GM21381 (cell line): ENCODE measurements at regions not wholly inside any gene's neighbourhood (a gene's known extent, or its start where the extent isn't known, plus 50 kb on each side); places are given as distances from the start of the nearest gene placed in this dataset.
A peak's percentile ranks its signal among the peaks of the same experiment; 100 is the strongest.

ENCODE experiments used
- ATAC-seq: cut with Tn5 transposase; IDR thresholded peaks from one replicate; pipeline ENCODE4 v1.9.1; 2021; ENCODE audit warnings: mild to moderate bottlenecking, moderate library complexity; ENCODE audit not compliant: unreplicated experiment

GRCh38 chr6:91501930-91502329, 915.1 kb upstream of the MAP3K7 start:
- ATAC-seq: no peak

GRCh38 chr6:91500689-91501303, 913.9 kb upstream of the MAP3K7 start:
- ATAC-seq: no peak

- no peak for ATAC-seq
Measured at GRCh38 chr6:91498576-91498975, 911.7 kb upstream of the MAP3K7 start.

- no peak for ATAC-seq
Measured at GRCh38 chr6:91497770-91498169, 910.9 kb upstream of the MAP3K7 start.

DNA sequence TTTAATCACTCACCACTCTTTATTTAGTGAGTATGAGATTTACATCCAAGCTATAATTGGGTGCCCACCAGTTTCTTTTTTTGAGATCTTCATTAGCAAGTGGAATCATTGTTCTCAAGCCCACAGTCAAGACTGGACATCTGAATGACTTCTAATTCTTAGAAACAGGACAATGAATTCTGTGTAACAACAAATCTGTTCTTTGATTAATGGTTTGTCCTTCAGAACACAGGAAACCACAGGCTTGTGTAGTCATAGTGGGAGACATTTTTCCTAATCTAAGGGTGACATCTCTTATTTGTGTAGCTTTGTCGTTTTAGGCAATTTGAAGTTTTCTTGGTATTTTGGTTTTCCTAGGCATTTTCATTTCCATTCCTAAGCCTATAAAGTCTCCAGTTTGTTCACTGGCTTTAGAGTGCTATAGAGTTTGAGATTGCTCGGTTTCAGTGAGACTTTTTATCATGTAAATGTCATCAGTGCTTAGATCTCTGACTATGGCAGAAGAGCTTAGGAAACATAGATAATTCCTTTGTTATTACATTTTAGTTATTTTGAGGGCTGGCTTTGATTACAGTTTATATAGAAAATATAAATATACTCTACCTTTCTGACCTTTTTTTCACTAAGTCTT, 903.9 kb upstream of the MAP3K7 start:
- ATAC-seq: no peak

DNA sequence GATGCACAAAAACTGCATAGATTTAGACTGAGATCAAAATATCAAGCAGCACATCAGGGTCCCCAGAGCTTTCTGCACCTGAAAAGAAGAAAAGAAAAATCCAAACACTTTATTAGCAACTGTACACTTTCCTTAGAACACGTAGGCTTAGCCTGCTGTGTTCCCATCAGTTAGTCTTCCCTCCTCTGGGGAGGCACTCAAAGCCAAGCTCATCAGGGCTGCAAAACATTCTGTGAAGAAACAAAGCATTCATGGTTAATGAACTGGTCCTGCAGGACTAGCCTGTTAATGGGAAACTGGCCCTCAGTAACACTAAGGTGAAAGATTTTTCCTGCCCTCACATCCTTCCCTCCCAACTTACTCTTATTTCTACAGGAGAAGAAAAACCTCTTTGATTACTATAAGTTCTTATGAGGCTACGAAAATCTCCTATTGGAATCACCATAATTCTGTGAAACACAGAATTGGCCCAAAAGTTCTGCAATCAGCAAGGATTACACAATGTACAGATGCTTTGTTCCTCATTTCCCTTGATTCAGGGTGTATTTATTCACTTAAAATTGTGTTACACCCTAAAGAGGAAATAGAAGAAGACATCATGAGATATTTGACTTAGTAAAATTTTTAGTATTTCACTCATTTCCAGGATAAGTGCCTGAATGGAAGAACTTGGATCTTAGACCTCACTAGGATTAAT, 901.0 kb upstream of the MAP3K7 start:
- no peak for ATAC-seq

DNA sequence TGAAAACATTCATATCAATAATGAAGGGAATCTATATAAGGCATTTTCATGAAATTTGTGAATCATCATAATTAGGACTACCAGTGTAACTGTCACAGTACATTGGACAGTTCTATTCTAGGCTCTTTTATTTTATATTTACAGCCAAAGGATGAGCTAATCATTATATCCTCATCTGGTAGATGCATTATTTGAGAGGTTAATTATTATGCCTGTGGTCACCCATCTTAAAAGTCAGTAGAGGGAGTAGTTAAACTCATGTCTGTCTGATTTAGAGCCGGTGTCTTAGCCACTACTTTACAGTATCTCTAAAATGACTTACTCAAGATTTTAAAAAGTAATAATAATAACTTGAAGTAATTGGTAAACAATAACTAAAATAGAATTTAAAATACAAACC, 899.3 kb upstream of the MAP3K7 start:
- no peak for ATAC-seq

DNA sequence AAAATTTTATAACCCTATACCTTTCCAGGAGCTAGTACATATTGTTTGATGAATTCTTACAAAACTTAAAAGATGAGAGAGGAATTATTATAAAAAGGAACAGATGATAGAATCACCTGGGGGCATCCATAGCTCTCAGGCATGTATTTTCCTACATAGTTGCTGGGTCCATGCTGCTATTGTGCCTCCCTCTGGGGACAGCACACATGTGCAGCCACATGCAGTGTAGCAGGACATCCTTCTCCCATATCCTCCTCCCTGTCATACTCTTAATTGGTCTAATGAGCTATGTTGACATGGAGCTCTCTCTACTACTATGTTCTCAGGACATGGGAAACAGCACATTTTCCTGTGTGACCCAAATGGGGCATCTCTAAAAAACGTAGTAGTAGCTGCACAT, 898.2 kb upstream of the MAP3K7 start:
- no peak for ATAC-seq

- peak; percentile 39 for ATAC-seq
Measured at GRCh38 chr6:91483415-91484105, 896.7 kb upstream of the MAP3K7 start.

DNA sequence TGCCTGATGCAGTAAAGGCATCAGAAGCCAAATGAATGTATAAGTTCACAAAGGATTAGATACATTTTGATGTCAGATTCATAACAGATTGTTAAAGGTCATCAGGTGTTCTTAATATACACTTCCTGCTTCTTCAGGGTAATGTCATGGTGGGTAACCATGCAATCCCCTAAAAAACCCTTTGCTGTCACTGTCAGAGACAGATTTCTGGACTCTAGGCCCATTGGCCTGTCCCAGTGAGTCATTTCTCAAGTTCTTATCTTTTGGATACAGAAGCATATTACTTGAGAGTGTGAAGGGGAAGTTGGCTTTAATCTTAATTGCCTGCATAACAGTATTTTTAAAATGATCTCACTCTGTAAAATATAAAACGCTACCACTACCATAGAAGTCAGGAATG, 895.6 kb upstream of the MAP3K7 start:
- peak; percentile 65 for ATAC-seq

- no peak for ATAC-seq
Measured at GRCh38 chr6:91480402-91480801, 893.5 kb upstream of the MAP3K7 start.

- ATAC-seq: no peak
Measured at GRCh38 chr6:91477688-91478087, 890.8 kb upstream of the MAP3K7 start.

- ATAC-seq: no peak
Measured at GRCh38 chr6:91476000-91476399, 889.1 kb upstream of the MAP3K7 start.

DNA sequence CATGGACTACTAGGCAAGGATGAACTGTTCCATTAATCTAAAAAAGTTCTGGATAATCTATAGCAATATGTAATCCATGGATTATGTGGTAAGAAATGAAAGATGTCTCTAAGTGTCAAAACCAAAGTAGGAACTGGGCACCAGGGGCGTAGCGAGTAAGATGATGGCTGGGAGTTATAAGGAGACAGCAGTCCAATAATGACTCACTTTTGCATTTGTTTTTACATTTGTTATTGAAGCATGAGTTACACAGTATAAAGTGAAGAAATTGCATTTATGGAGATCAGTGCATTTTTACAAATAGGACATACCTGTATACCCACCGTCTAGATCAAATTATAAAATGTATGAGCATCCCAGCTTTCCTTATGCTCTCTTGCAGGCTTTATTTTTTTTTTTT, 878.5 kb upstream of the MAP3K7 start:
- no peak for ATAC-seq

GRCh38 chr6:91464718-91465117, 877.8 kb upstream of the MAP3K7 start:
- ATAC-seq: no peak

DNA sequence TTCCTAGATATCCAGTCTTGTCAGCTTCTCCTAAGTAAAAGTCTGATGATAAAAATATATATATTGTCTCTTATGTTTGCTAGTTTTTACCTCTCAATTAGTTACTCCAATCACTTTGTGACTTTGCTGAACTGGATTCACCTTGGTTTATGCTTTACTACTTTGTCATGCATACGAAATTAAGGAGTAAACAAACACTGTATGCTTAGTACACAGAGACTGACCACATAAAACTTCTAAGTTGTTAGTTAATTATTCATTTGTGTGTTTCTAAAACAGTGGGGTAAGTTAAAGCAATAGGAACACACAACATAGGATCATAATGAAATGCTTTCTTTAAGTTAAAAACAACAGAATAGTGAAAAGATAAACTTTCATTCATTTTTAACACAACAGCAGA, 877.3 kb upstream of the MAP3K7 start:
- no peak for ATAC-seq

DNA sequence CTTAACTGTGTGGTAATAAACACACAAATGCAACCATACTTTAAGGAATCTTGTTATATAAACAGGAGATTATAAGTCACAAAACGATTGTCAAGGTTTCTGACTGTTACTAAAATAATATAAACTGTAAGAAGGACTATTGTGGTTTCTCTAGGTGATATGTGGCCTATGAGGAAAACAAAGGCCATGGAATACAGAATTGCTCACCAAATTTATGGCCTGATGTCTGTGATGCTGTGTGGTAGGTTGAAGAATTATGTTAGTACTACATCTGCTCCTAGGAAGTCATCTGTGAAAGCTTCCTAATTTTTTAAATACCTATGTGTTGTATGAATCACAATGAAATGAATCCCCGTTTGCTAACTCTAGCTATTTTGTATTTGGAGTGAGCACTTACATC, 875.4 kb upstream of the MAP3K7 start:
- ATAC-seq: no peak

GRCh38 chr6:91453224-91453878, 866.5 kb upstream of the MAP3K7 start:
- no peak for ATAC-seq

DNA sequence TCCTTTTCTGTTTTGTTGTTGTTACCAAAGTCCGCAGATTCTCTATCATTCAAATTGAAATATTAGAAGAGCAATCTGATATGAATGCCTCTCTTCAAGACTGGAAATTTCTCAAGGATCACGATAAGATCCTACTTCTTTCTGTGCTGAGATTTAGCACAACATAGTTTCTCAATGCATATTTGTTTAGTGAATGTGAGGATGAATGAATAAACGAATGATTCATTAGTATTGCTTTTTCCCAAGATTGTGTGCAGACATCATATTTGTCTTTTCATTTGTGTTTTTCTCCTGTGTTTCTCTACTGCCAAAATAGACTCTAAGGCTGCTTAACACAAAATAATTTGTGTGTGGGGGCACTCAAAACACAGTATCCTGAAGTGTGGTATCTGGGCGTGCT, 862.7 kb upstream of the MAP3K7 start:
- ATAC-seq: no peak

GRCh38 chr6:91447530-91448254, 860.8 kb upstream of the MAP3K7 start:
- no peak for ATAC-seq

DNA sequence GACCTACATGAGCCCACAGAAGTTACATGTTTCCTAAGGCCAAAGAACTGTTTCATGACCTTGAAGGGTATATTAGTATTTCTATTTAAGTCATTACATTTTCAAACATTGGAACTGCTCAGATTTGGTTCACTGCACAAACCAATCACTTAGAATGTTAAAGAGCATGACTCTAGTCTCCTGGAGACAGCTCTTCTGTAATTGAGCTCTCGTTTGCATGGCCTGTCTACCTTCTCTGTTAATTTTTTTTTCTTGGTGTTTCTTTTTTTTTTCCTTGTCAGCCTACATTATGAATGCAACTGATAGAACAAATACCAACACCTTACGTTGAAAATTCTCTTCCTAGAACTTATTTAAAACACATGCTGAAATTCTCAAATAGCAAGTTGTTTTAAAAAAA, 860.2 kb upstream of the MAP3K7 start:
- ATAC-seq: no peak
